ENCODE measurements at regions not wholly inside any gene's neighbourhood (a gene's known extent, or its start where the extent isn't known, plus 50 kb on each side); places are given as distances from the start of the nearest gene placed in this dataset.

GRCh38 chr18:78411539-78411938 lies 568.1 kb upstream of the SALL3 start:
- TF ChIP-seq, protein P1, sequence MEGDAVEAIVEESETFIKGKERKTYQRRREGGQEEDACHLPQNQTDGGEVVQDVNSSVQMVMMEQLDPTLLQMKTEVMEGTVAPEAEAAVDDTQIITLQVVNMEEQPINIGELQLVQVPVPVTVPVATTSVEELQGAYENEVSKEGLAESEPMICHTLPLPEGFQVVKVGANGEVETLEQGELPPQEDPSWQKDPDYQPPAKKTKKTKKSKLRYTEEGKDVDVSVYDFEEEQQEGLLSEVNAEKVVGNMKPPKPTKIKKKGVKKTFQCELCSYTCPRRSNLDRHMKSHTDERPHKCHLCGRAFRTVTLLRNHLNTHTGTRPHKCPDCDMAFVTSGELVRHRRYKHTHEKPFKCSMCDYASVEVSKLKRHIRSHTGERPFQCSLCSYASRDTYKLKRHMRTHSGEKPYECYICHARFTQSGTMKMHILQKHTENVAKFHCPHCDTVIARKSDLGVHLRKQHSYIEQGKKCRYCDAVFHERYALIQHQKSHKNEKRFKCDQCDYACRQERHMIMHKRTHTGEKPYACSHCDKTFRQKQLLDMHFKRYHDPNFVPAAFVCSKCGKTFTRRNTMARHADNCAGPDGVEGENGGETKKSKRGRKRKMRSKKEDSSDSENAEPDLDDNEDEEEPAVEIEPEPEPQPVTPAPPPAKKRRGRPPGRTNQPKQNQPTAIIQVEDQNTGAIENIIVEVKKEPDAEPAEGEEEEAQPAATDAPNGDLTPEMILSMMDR (IDR thresholded peaks at IDR 0.05), result no peak
- no peak for TF ChIP-seq POLR2A (IDR thresholded peaks at IDR 0.05)

All from heart left ventricle (tissue), 13 donors.